ENCODE measurements at regions not wholly inside any gene's neighbourhood (a gene's known extent, or its start where the extent isn't known, plus 50 kb on each side); places are given as distances from the start of the nearest gene placed in this dataset.
"Not testable (repeated sequence)": the region's sequence is repeated elsewhere in the genome, so short reads cannot be mapped to it uniquely, and the experiment has no call there.

GRCh38 chr6:168996356-168996625, 257.4 kb downstream of the THBS2 start:
- H3K9me3 ChIP-seq, result no peaks in the 10 kb centered on the region

GRCh38 chr6:168995526-168996355, 257.9 kb downstream of the THBS2 start:
- DNase-seq (ENCODE audit: low spot score), result no peak
- Histone ChIP-seq H3K4me1 (replicated peaks) (no peaks in the 10 kb centered on the region), H3K9me3 (no peaks in the 10 kb centered on the region), H3K27ac (no peak overlapping the region), H3K27me3 (replicated peaks; ENCODE audit: insufficient read depth) (no peaks in the 10 kb centered on the region), H3K36me3 (no peaks in the 10 kb centered on the region), H3K4me3 (no peak overlapping the region)
- intact Hi-C loops (cut with DNase I), result no loop called here
- TF ChIP-seq POLR2AphosphoS5 (IDR thresholded peaks at IDR 0.05), result no peak
- TF ChIP-seq POLR2A (IDR thresholded peaks at IDR 0.05), result no peak
- TF ChIP-seq CTCF (IDR thresholded peaks at IDR 0.05), result no peak
- WGBS, result 89% methylated on average over 29 of the region's 29 CpGs

More at GRCh38 chr6:168996356-168996625, 257.4 kb downstream of the THBS2 start:
- intact Hi-C loops (cut with DNase I), result no loop called here
- Histone ChIP-seq H3K36me3 (no peaks in the 10 kb centered on the region), H3K4me1 (replicated peaks) (no peaks in the 10 kb centered on the region), H3K4me3 (no peak overlapping the region), H3K27me3 (replicated peaks; ENCODE audit: insufficient read depth) (no peaks in the 10 kb centered on the region), H3K27ac (no peak overlapping the region)
- DNase-seq (ENCODE audit: low spot score), result no peak
- 82% methylated on average over 9 of the region's 9 CpGs for WGBS
- TF ChIP-seq CTCF (IDR thresholded peaks at IDR 0.05) (no peak), POLR2A (IDR thresholded peaks at IDR 0.05) (no peak)

GRCh38 chr6:168994956-168995355, 258.7 kb downstream of the THBS2 start:
- Histone ChIP-seq H3K9me3 (no peaks in the 10 kb centered on the region), H3K27ac (no peak overlapping the region), H3K36me3 (no peaks in the 10 kb centered on the region), H3K27me3 (replicated peaks; ENCODE audit: insufficient read depth) (no peaks in the 10 kb centered on the region), H3K4me3 (no peak overlapping the region), H3K4me1 (replicated peaks) (no peaks in the 10 kb centered on the region)
- TF ChIP-seq POLR2AphosphoS5 (IDR thresholded peaks at IDR 0.05), result no peak
- TF ChIP-seq CTCF (IDR thresholded peaks at IDR 0.05), result no peak
- no peak for TF ChIP-seq POLR2A (IDR thresholded peaks at IDR 0.05)
- no peak for DNase-seq (ENCODE audit: low spot score)
- 97% methylated on average over 5 of the region's 5 CpGs for WGBS
- intact Hi-C loops (cut with DNase I), result no loop called here

GRCh38 chr6:168992446-168993144, 261.1 kb downstream of the THBS2 start:
- no peak overlapping the region for H3K27ac ChIP-seq
- H3K27me3 ChIP-seq (replicated peaks; ENCODE audit: insufficient read depth), result no peaks in the 10 kb centered on the region
- no peaks in the 10 kb centered on the region for H3K9me3 ChIP-seq
- no peak for DNase-seq (ENCODE audit: low spot score)
- H3K4me1 ChIP-seq (replicated peaks), result no peaks in the 10 kb centered on the region
- intact Hi-C loops (cut with DNase I), result no loop called here
- H3K36me3 ChIP-seq, result no peaks in the 10 kb centered on the region
- H3K4me3 ChIP-seq, result no peak overlapping the region
- TF ChIP-seq POLR2AphosphoS5 (IDR thresholded peaks at IDR 0.05) (no peak), CTCF (IDR thresholded peaks at IDR 0.05) (no peak), POLR2A (IDR thresholded peaks at IDR 0.05) (no peak)
- 42% methylated on average over 10 of the region's 11 CpGs for WGBS

- H3K4me3 ChIP-seq; H3K27me3 ChIP-seq (replicated peaks; ENCODE audit: insufficient read depth); H3K36me3 ChIP-seq; H3K27ac ChIP-seq; H3K9me3 ChIP-seq; H3K4me1 ChIP-seq (replicated peaks); DNase-seq (ENCODE audit: low spot score); intact Hi-C loops (cut with DNase I): not testable (repeated sequence)
- 81% methylated on average over 6 of the region's 17 CpGs for WGBS
Observed at GRCh38 chr6:168991695-168992094, 262.0 kb downstream of the THBS2 start.
